ENCODE measurements at regions not wholly inside any gene's neighbourhood (a gene's known extent, or its start where the extent isn't known, plus 50 kb on each side); places are given as distances from the start of the nearest gene placed in this dataset.
"Not testable (repeated sequence)": the region's sequence is repeated elsewhere in the genome, so short reads cannot be mapped to it uniquely, and the experiment has no call there.

DNA sequence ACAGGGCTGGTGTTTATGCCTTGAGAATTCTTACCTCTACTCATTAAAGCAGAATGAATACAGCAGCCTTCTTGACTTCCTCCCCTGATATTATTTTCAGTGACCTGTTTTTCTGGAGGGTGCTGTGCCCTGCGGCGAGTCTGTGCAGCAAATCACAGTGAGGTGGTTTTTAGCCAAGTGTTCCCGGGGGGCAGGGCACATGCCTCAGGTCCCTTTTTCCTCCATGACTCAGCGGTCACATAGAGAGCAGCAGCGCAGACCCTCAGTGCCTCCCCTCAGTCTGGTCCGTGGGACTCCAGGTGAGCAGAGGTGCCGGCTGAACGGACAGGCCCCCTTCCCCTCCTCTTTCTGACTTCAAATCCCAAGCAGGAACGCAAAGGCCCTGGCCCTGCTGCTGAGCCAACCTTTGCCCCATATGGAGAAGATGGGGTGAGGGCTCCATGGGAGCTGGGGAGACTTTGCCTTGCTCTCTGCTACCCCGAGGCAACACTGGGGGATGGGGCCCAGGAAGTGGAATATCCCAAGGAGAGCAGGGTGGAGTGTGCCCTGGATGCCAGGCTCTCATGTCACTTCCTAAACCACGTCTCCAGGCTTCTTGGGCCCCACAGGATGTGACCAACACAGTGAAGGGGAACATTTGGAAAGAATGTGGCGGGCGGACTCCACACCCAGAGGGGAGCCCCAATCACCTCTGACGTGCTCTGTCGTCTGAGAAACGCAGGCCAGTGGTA, 90.0 kb downstream of the DHRS2 start:
- CTCF ChIA-PET: interaction anchor here (1.3 to 2.3 kb wide), 2 partner anchors 138 to 203 kb away, joined by 4 to 6 read pairs; no protein-coding TSS in a partner anchor
- H3K9me3 Mint-ChIP-seq (ENCODE audit: low read depth): no peaks in the 10 kb centered on the region
- H3K4me1 Mint-ChIP-seq: no peaks in the 10 kb centered on the region
- H3K4me3 Mint-ChIP-seq: no peak overlapping the region
- no peak for ATAC-seq
- H3K27ac Mint-ChIP-seq: no peak overlapping the region
- H3K36me3 Mint-ChIP-seq: no peaks in the 10 kb centered on the region
- no peaks in the 10 kb centered on the region for H3K27me3 Mint-ChIP-seq
- DNase-seq: no peak

DNA sequence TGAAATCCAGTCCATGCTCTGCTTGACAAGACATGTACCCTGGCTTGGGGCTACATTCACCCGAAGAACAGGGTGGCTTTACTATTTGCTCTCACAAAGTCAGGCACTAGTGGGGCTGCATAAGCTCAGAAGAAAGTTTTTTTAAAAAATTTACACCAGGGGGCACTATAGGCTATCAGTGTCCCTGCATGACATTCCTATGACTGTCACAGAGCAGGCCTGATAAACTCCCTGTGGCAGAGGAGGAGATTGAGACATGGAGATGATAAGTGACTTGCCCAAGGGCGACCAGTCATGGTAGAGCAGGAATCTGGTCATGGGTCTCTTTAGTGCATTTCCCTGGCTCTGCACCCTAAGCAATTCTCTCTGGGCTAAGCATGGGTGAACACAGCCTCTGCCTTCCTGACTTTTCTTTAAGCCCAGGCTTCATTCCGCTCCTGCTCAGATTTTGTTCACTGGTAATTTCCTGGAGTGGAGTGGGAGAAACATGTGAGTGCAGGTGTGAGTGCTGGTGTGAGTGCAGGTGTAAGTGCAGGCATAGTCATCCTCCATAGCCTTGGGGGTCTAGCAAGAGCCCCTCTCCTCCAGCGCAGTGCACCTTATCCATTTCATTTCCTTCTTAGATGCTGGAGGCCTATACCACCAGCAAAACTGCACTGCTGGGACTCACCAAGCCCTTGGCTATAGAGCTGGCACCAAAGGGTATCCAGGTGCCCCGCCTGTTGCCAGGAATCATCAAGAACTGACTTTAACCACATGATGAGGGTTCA, 91.6 kb downstream of the DHRS2 start:
- H3K4me1 Mint-ChIP-seq: no peaks in the 10 kb centered on the region
- no peak for ATAC-seq
- H3K27ac Mint-ChIP-seq: no peak overlapping the region
- H3K27me3 Mint-ChIP-seq: no peaks in the 10 kb centered on the region
- H3K36me3 Mint-ChIP-seq: no peaks in the 10 kb centered on the region
- DNase-seq: no peak
- no peaks in the 10 kb centered on the region for H3K9me3 Mint-ChIP-seq (ENCODE audit: low read depth)
- CTCF ChIA-PET: interaction anchor here (1.0 to 2.3 kb wide), 7 partner anchors 100 to 381 kb away, joined by 3 to 6 read pairs (median 4); no protein-coding TSS in a partner anchor
- H3K4me3 Mint-ChIP-seq: no peak overlapping the region

DNA sequence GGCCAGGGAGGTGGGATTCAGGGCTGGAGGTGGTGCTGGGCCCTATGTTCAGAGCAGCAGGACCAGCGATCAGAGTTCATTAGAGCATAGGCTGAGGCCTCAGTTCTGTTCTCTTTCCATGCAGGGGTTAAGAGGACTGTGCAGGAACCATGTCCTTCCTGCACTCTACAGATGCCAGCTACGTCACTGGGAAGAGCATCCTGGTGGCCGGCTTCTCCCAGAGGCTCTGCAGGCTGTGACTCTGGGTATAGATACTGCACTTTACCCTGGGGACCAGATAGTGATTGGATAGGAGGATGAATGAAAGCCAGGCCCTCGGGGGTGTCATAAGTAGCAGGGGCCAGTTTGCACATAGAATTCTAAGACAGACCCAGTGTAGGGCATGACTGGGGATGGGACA, 92.6 kb downstream of the DHRS2 start:
- H3K4me3 Mint-ChIP-seq: no peak overlapping the region

DNA sequence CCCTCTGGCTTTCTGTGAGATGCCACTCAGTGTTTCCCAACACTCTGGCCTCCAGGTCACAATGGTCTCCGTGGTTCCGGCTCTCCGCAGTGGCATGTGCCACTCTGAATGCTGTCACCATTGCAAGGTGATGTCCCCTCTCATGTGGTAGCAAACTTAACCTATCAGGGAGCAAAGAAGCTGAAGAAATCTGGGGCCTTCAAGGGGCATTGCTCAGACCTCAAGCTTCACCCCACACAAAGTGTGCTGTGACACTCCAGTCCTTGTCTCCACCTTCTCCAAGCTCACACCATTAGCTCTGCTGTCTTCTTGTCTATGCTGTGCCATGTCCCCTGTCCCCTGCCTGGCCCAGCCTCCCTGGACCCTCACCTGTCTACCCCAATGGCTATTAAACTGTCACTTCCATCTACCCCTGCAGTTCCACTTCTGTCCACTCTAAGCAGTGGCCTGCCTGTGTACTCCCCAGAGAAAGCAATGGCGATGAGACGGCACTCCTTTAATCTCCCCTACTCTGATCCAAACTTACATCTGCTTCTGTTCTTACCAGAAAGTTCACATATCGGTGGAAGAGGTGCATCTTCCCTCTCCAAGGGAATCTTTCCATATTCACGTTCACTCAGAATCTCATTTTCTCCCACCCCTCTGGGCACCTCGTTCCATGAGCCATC, 93.7 kb downstream of the DHRS2 start:
- no peaks in the 10 kb centered on the region for H3K9me3 Mint-ChIP-seq (ENCODE audit: low read depth)
- CTCF ChIA-PET: interaction anchor here (1.2 kb wide), 1 partner anchor 20 kb away, joined by 3 read pairs; no protein-coding TSS in a partner anchor

More for the DNA sequence above, 92.6 kb downstream of the DHRS2 start:
- no peaks in the 10 kb centered on the region for H3K9me3 Mint-ChIP-seq (ENCODE audit: low read depth)
- CTCF ChIA-PET: interaction anchor here (1.3 kb wide), 1 partner anchor 180 kb away, joined by 3 read pairs; no protein-coding TSS in a partner anchor
- no peak for DNase-seq
- H3K4me1 Mint-ChIP-seq: no peaks in the 10 kb centered on the region
- no peaks in the 10 kb centered on the region for H3K36me3 Mint-ChIP-seq
- no peak overlapping the region for H3K27ac Mint-ChIP-seq
- H3K27me3 Mint-ChIP-seq: no peaks in the 10 kb centered on the region
- no peak for ATAC-seq

DNA sequence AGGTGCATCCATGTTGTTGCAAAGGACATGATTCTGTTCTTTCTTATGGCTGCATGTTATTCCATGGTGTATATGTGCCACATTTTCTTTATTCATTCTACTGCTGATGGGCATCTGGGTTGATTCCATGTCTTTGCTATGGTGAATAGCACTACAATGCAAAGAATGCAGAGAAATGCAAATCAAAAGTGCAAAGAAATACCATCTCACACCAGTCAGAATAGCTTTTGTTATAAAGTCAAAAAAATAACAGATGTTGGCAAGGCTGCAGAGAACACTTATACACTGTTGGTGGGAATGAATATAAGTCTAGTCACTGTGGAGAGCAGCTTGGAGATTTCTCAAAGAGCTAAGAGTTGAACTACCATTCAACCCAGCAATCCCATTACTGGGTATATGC, 99.2 kb downstream of the DHRS2 start:
- Mint-ChIP-seq H3K27me3 (no peaks in the 10 kb centered on the region), H3K4me1 (no peaks in the 10 kb centered on the region), H3K4me3 (no peak overlapping the region), H3K27ac (no peak overlapping the region), H3K36me3 (no peaks in the 10 kb centered on the region), H3K9me3 (ENCODE audit: low read depth) (peaks cover 4% of the 10 kb centered on the region)
- CTCF ChIA-PET: no interaction called here
- ATAC-seq (no peak), DNase-seq (no peak)

More for the DNA sequence above, 93.7 kb downstream of the DHRS2 start:
- DNase-seq: no peak
- Mint-ChIP-seq H3K27ac (no peak overlapping the region), H3K36me3 (no peaks in the 10 kb centered on the region), H3K27me3 (no peaks in the 10 kb centered on the region), H3K4me3 (no peak overlapping the region), H3K4me1 (no peaks in the 10 kb centered on the region)
- no peak for ATAC-seq

DNA sequence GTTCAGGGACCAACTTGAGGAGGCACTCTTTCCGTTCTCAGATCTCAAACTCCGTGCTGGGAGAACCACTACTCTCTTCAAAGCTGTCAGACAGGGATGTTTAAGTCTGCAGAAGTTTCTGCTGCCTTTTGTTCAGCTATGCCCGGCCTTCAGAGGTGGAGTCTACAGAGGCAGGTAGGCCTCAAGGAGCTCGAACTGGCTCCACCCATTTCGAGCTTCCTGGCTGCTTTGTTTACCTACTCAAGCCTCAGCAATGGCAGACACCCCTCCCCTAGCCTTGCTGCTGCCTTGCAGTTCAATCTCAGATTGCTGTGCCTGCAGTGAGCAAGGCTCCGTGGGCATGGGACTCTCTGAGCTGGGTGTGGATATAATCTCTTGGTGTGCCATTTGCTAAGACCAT, 108.2 kb downstream of the DHRS2 start:
- peaks cover 15% of the 10 kb centered on the region for H3K27me3 Mint-ChIP-seq
- DNase-seq; H3K27ac Mint-ChIP-seq; H3K4me1 Mint-ChIP-seq; CTCF ChIA-PET; H3K9me3 Mint-ChIP-seq (ENCODE audit: low read depth); H3K36me3 Mint-ChIP-seq; H3K4me3 Mint-ChIP-seq; ATAC-seq: not testable (repeated sequence)

DNA sequence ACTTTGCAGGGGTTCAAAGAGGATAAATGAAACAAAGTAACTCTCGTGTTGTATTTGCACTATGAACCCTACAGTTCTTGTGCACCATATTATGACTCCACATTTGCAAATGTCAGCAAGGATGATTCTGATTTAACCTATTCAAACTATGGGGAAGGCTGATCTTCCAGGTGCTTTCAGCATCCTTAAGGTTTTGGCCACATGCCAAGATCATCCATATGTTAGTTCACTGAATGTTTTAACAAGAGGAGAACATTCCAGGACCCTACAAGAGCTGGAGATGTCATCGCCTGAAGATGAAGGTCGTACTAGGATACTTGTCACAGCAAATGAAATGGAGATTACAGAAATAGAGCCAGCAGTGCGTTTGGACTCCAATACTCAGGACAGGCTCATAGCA, 114.2 kb downstream of the DHRS2 start:
- Mint-ChIP-seq H3K9me3 (ENCODE audit: low read depth) (no peaks in the 10 kb centered on the region), H3K36me3 (peaks cover 2% of the 10 kb centered on the region), H3K27me3 (peaks cover 34% of the 10 kb centered on the region), H3K27ac (no peak overlapping the region), H3K4me1 (peaks cover 5% of the 10 kb centered on the region), H3K4me3 (no peak overlapping the region)
- DNase-seq (no peak), ATAC-seq (no peak)
- CTCF ChIA-PET: no interaction called here

DNA sequence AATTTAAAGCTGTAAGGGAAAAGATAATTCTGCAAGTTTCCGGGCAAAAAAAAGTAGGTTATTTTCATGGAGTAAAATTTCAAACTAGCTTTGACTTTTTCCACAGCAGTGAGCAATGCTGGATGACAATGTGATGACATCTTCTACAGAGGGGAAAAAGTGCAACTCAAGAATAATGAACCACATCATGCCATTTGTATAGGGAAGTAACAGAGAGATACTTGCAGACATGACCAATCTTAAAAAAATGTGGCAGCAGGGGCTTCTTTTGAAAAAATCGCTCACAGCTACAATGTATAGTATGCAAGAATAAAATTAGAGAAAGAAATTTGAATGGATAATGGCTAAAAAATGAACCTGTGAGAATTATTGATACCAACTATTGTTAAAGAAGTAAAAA, 115.5 kb downstream of the DHRS2 start:
- Mint-ChIP-seq H3K4me1 (no peaks in the 10 kb centered on the region), H3K36me3 (no peaks in the 10 kb centered on the region), H3K27ac (no peak overlapping the region), H3K9me3 (ENCODE audit: low read depth) (no peaks in the 10 kb centered on the region), H3K27me3 (peaks cover 34% of the 10 kb centered on the region), H3K4me3 (no peak overlapping the region)
- CTCF ChIA-PET: no interaction called here
- DNase-seq (no peak), ATAC-seq (no peak)

DNA sequence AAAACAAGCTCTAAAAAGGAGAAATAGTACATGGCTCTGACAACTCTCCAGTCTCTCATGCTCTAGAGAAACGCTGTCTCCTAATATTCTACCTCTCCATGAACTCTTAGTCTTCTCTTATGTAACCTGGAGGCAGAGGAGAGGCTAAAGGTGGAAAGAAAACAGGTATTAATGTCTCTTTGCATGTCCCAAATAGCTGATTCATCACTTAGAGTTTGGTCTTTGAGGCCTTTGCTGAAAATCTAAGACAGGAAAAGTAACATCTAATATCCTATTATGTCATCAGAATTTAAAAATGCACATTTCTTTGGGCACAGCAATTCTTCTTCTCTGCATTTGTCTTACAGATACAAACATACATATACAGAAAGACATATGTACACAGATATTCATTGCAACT, 127.2 kb downstream of the DHRS2 start:
- no peak for ATAC-seq
- peaks cover 20% of the 10 kb centered on the region for H3K27me3 Mint-ChIP-seq
- no peak for DNase-seq
- H3K36me3 Mint-ChIP-seq: no peaks in the 10 kb centered on the region
- H3K4me3 Mint-ChIP-seq: no peak overlapping the region
- CTCF ChIA-PET: no interaction called here
- no peak overlapping the region for H3K27ac Mint-ChIP-seq
- no peaks in the 10 kb centered on the region for H3K9me3 Mint-ChIP-seq (ENCODE audit: low read depth)
- H3K4me1 Mint-ChIP-seq: no peaks in the 10 kb centered on the region

DNA sequence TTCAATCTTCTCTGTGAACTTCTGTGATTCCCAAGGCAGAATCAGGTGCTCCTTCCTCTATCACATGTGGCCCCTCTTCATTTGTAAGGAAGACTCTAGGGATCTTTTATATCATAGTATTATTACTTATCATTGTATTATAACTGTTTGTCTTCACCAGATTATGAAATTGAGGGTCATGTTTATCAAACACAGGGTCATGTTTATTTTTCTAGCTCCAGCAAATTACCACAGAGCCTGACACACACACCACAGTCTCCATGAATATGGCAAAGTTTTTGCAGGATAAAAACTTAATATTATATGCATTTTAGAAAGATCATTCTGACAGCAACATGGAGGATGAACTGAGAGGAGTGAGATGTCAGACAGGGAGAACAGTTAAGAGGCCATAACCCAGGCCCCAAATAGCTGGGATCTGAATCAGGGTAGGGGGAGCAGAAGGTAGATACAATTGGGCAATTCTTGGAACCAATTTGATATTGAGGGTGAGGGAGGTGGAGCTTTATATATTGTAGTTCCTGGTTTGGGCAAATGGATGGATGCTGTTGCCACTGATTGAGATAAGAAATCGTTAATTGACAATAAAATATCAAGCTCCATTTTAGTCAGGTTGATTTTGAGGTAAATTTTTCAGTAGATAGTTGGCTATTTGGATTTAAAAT, 130.7 kb downstream of the DHRS2 start:
- no peak for ATAC-seq
- CTCF ChIA-PET: no interaction called here
- H3K27me3 Mint-ChIP-seq: peaks cover 18% of the 10 kb centered on the region
- no peak for DNase-seq
- H3K4me3 Mint-ChIP-seq: no peak overlapping the region
- no peak overlapping the region for H3K27ac Mint-ChIP-seq
- H3K36me3 Mint-ChIP-seq: no peaks in the 10 kb centered on the region
- no peaks in the 10 kb centered on the region for H3K4me1 Mint-ChIP-seq
- H3K9me3 Mint-ChIP-seq (ENCODE audit: low read depth): no peaks in the 10 kb centered on the region

DNA sequence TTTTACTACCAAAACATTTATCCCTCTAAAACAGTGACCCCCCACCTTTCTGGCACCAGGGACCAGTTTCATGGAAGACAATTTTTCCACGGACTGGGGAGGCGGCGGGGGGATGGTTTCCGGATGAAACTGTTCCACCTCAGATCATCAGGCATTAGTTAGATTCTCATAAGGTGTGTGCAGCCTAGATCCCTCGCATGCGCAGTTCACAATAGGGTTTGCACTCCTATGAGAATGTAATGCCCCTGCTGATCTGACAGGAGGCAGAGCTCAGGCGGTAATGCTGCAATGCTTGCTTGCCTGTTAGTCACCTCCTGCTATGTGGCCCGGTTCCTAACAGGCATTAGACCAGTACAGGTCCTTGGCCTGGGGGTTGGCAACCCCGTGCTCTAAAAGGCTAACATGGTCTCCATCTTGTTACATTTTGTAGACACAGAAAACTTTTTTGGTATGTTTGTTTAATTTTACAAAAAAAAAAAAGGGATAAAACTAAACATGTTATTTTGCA, 133.1 kb downstream of the DHRS2 start:
- H3K27ac Mint-ChIP-seq; H3K4me3 Mint-ChIP-seq; H3K9me3 Mint-ChIP-seq (ENCODE audit: low read depth); H3K36me3 Mint-ChIP-seq; ATAC-seq; DNase-seq; CTCF ChIA-PET; H3K4me1 Mint-ChIP-seq: not testable (repeated sequence)
- H3K27me3 Mint-ChIP-seq: peaks cover 25% of the 10 kb centered on the region

DNA sequence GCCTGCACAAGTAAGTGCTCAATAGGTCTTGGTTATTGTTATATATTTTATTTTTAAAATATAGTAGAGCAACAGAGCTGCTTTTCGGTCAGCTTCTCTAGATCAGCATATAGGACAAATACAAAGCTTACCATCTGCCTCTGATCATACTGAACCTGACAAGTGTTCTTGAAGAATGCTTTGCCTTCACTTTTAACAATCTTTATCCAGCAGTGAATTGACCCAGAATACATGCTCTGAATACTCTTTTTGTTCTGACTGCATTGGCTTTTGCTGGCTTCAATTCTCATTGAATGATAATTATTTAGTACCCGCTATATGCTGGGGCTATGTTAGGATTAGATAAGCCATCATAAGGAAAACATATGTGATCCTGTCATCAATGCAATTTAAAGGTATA, 137.8 kb downstream of the DHRS2 start:
- Mint-ChIP-seq H3K9me3 (ENCODE audit: low read depth) (no peaks in the 10 kb centered on the region), H3K4me1 (no peaks in the 10 kb centered on the region), H3K27me3 (peaks cover 32% of the 10 kb centered on the region), H3K36me3 (no peaks in the 10 kb centered on the region), H3K27ac (no peak overlapping the region), H3K4me3 (no peak overlapping the region)
- DNase-seq: no peak
- CTCF ChIA-PET: no interaction called here
- no peak for ATAC-seq

DNA sequence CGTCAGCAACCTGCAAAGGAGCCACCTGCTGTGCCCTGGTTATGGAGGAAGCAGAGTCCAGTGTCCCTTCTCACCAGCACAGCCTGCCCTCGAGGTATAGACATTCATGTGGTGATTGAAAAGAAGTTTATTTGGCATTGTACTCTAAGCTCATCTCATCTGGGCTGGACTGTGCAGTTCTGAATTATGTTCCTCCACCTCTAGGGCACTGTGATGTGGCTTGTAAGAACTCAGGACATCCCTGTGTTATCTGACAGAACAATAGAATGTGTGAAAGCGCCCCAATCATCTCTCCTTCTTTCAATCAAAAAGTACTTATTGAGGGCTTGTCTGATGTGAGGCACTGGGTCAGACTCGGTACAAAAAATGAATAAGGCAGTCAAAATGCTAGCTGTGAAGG, 140.1 kb downstream of the DHRS2 start:
- DNase-seq: no peak
- CTCF ChIA-PET: no interaction called here
- no peak overlapping the region for H3K27ac Mint-ChIP-seq
- H3K9me3 Mint-ChIP-seq (ENCODE audit: low read depth): no peaks in the 10 kb centered on the region
- H3K27me3 Mint-ChIP-seq: peaks cover 49% of the 10 kb centered on the region
- H3K4me1 Mint-ChIP-seq: no peaks in the 10 kb centered on the region
- no peak for ATAC-seq
- no peak overlapping the region for H3K4me3 Mint-ChIP-seq
- H3K36me3 Mint-ChIP-seq: no peaks in the 10 kb centered on the region

Data from activated CD8-positive, alpha-beta memory T cell treated with anti-CD3 and anti-CD28 coated beads, Interleukin-2, amount 10 ng/mL, durations not matched to agents 7 days and 5 days (primary cell).